SK-N-SH treated with all-trans-retinoic acid at 6 μM for 48 hours (cell line): ENCODE measurements at regions not wholly inside any gene's neighbourhood (a gene's known extent, or its start where the extent isn't known, plus 50 kb on each side); places are given as distances from the start of the nearest gene placed in this dataset.

Experiments used
- ATAC-seq: fragments of 200-7000 bp; cut with Tn5 transposase; 3 replicates; pipeline ENCODE4 v1.9.1; 2020; ENCODE audit warnings: mild to moderate bottlenecking, moderate library complexity
- ARNTL ChIP-seq: fragments of 450-650 bp; formaldehyde crosslinking; IDR thresholded peaks from 2 replicates; pipeline ENCODE4 v1.5.0; 2020; ENCODE audit warnings: low read depth, mild to moderate bottlenecking, moderate library complexity, borderline replicate concordance
- ESRRG ChIP-seq: fragments of 250-450 bp; sonication (Bioruptor Pico); IDR thresholded peaks from 2 replicates; pipeline ENCODE4 v1.6.1; 2021; ENCODE audit warnings: mild to moderate bottlenecking
- GLIS3 ChIP-seq: fragments of 250-450 bp; sonication (Bioruptor Pico); IDR thresholded peaks from 2 replicates; pipeline ENCODE4 v1.5.0; 2020; ENCODE audit warnings: mild to moderate bottlenecking, moderate library complexity
- ISL1 ChIP-seq: fragments of 250-450 bp; sonication (Bioruptor Pico); IDR thresholded peaks from 2 replicates; pipeline ENCODE4 v2.1.2; 2022; ENCODE audit warnings: mild to moderate bottlenecking, moderate library complexity
- OSR1 ChIP-seq: fragments of 250-450 bp; sonication (Bioruptor Pico); IDR thresholded peaks from 2 replicates; pipeline ENCODE4 v1.8.0; 2022; ENCODE audit warnings: moderate library complexity, mild to moderate bottlenecking, inconsistent platforms
- PPARA ChIP-seq: fragments of 250-450 bp; sonication (Bioruptor Pico); IDR thresholded peaks from 2 replicates; pipeline ENCODE4 v1.5.0; 2020; ENCODE audit warnings: mild to moderate bottlenecking, borderline replicate concordance
- RARB ChIP-seq: fragments of 250-450 bp; sonication (Bioruptor Pico); IDR thresholded peaks from 2 replicates; pipeline ENCODE4 v1.8.0; 2021; ENCODE audit warnings: mild to moderate bottlenecking, moderate library complexity
- TCF4 ChIP-seq: fragments of 250-450 bp; sonication (Bioruptor Pico); IDR thresholded peaks from 2 replicates; pipeline ENCODE4 v1.8.0; 2021; ENCODE audit warnings: mild to moderate bottlenecking, moderate library complexity, borderline replicate concordance
- TOX ChIP-seq: fragments of 250-450 bp; sonication (Bioruptor Pico); IDR thresholded peaks from 2 replicates; pipeline ENCODE4 v1.8.0; 2021; ENCODE audit warnings: mild to moderate bottlenecking, moderate library complexity, borderline replicate concordance
- ZC3H10 ChIP-seq: fragments of 250-450 bp; sonication (Bioruptor Pico); IDR thresholded peaks from 2 replicates; pipeline ENCODE4 v1.5.1; 2021; ENCODE audit warnings: mild to moderate bottlenecking, moderate library complexity
- ZFP3 ChIP-seq: fragments of 250-450 bp; sonication (Bioruptor Pico); IDR thresholded peaks from 2 replicates; pipeline ENCODE4 v1.5.0; 2020; ENCODE audit warnings: mild to moderate bottlenecking, moderate library complexity
- ZFP30 ChIP-seq: fragments of 450-650 bp; formaldehyde crosslinking; IDR thresholded peaks from 2 replicates; pipeline ENCODE4 v1.5.0; 2022; ENCODE audit warnings: mild to moderate bottlenecking, moderate library complexity
- ZNF70 ChIP-seq: fragments of 450-650 bp; formaldehyde crosslinking; IDR thresholded peaks from 2 replicates; pipeline ENCODE4 v1.5.0; 2020; ENCODE audit warnings: mild to moderate bottlenecking, moderate library complexity
- ZNF8 ChIP-seq: fragments of 450-650 bp; formaldehyde crosslinking; IDR thresholded peaks from 2 replicates; pipeline ENCODE4 v1.5.0; 2020; ENCODE audit warnings: mild to moderate bottlenecking, moderate library complexity
- TF ChIP-seq, protein P1 (sequence below): fragments of 250-450 bp; sonication (Bioruptor Pico); IDR thresholded peaks from 2 replicates; pipeline ENCODE4 v1.8.0; 2020; ENCODE audit warnings: mild to moderate bottlenecking, moderate library complexity, borderline replicate concordance
- TF ChIP-seq, protein P2 (sequence below): fragments of 250-450 bp; sonication (Bioruptor Pico); IDR thresholded peaks from 2 replicates; pipeline ENCODE4 v1.5.1; 2021; ENCODE audit warnings: mild to moderate bottlenecking, moderate library complexity
- TF ChIP-seq, protein P3 (sequence below): fragments of 250-450 bp; sonication (Bioruptor Pico); IDR thresholded peaks from 2 replicates; pipeline ENCODE4 v1.5.1; 2020; ENCODE audit warnings: low read depth, mild to moderate bottlenecking, moderate library complexity
- TF ChIP-seq, protein P4 (sequence below): fragments of 250-450 bp; sonication (Bioruptor Pico); IDR thresholded peaks from 2 replicates; pipeline ENCODE4 v1.8.0; 2021; ENCODE audit warnings: low read depth, mild to moderate bottlenecking, moderate library complexity, borderline replicate concordance

DNA sequence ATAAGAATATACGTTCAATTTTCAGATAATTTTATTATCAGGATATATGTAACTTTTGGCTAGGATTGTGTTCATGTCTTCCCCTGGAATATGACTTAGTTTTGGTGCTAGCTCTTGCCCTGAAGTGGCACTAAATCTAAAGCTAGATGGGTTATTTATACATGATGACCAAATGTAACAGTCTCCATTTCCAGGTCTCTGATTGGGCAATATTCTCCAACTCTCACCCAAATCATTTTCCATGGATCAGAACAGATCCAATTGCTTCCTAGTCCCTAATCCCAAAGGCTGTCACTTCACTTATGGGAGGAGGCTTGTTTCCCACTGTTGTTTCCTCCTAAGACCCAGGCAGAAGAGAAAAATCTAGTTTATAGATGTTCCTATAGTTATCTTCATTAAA, 274.6 kb upstream of the SLC16A7 start (continued):
- TF ChIP-seq, protein P1, sequence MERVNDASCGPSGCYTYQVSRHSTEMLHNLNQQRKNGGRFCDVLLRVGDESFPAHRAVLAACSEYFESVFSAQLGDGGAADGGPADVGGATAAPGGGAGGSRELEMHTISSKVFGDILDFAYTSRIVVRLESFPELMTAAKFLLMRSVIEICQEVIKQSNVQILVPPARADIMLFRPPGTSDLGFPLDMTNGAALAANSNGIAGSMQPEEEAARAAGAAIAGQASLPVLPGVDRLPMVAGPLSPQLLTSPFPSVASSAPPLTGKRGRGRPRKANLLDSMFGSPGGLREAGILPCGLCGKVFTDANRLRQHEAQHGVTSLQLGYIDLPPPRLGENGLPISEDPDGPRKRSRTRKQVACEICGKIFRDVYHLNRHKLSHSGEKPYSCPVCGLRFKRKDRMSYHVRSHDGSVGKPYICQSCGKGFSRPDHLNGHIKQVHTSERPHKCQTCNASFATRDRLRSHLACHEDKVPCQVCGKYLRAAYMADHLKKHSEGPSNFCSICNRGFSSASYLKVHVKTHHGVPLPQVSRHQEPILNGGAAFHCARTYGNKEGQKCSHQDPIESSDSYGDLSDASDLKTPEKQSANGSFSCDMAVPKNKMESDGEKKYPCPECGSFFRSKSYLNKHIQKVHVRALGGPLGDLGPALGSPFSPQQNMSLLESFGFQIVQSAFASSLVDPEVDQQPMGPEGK (CRISPR knock-in tag): no peak

DNA sequence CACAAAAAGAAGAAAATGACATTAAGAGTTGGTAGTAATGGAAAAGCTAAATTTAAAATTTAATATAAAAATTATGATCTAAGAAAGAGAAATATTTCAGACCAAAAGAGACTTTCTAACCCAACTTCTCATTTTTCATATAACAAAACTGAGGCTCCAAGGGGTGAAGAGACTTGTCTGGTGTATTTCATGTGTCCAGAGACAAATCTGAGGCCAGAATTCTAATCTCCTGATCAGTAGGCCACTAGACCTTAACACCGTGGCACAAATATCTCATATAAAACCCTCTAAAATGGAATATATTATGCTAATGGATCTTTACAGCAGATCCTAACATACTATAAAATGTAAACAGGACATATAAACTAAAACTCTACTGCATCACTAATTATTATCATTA, 275.7 kb upstream of the SLC16A7 start:
- TF ChIP-seq ZFP30 (CRISPR knock-in tag): no peak
- no peak for TF ChIP-seq TOX
- no peak for TF ChIP-seq ISL1 (CRISPR knock-in tag)
- TF ChIP-seq ZNF70: no peak
- no peak for TF ChIP-seq ZC3H10
- TF ChIP-seq ESRRG (CRISPR knock-in tag): no peak
- TF ChIP-seq TCF4 (CRISPR knock-in tag): no peak
- TF ChIP-seq ZFP3 (CRISPR knock-in tag): no peak
- TF ChIP-seq PPARA: no peak
- TF ChIP-seq, protein P2, sequence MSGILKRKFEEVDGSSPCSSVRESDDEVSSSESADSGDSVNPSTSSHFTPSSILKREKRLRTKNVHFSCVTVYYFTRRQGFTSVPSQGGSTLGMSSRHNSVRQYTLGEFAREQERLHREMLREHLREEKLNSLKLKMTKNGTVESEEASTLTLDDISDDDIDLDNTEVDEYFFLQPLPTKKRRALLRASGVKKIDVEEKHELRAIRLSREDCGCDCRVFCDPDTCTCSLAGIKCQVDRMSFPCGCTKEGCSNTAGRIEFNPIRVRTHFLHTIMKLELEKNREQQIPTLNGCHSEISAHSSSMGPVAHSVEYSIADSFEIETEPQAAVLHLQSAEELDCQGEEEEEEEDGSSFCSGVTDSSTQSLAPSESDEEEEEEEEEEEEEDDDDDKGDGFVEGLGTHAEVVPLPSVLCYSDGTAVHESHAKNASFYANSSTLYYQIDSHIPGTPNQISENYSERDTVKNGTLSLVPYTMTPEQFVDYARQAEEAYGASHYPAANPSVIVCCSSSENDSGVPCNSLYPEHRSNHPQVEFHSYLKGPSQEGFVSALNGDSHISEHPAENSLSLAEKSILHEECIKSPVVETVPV: no peak
- TF ChIP-seq, protein P3, sequence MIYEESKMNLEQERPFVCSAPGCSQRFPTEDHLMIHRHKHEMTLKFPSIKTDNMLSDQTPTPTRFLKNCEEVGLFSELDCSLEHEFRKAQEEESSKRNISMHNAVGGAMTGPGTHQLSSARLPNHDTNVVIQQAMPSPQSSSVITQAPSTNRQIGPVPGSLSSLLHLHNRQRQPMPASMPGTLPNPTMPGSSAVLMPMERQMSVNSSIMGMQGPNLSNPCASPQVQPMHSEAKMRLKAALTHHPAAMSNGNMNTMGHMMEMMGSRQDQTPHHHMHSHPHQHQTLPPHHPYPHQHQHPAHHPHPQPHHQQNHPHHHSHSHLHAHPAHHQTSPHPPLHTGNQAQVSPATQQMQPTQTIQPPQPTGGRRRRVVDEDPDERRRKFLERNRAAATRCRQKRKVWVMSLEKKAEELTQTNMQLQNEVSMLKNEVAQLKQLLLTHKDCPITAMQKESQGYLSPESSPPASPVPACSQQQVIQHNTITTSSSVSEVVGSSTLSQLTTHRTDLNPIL: no peak
- TF ChIP-seq RARB (CRISPR knock-in tag): no peak
- TF ChIP-seq, protein P4, sequence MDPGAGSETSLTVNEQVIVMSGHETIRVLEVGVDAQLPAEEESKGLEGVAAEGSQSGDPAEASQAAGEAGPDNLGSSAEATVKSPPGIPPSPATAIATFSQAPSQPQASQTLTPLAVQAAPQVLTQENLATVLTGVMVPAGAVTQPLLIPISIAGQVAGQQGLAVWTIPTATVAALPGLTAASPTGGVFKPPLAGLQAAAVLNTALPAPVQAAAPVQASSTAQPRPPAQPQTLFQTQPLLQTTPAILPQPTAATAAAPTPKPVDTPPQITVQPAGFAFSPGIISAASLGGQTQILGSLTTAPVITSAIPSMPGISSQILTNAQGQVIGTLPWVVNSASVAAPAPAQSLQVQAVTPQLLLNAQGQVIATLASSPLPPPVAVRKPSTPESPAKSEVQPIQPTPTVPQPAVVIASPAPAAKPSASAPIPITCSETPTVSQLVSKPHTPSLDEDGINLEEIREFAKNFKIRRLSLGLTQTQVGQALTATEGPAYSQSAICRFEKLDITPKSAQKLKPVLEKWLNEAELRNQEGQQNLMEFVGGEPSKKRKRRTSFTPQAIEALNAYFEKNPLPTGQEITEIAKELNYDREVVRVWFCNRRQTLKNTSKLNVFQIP (CRISPR knock-in tag): no peak
- TF ChIP-seq, all 23 proteins: peak for 0
- no peak for ATAC-seq

DNA sequence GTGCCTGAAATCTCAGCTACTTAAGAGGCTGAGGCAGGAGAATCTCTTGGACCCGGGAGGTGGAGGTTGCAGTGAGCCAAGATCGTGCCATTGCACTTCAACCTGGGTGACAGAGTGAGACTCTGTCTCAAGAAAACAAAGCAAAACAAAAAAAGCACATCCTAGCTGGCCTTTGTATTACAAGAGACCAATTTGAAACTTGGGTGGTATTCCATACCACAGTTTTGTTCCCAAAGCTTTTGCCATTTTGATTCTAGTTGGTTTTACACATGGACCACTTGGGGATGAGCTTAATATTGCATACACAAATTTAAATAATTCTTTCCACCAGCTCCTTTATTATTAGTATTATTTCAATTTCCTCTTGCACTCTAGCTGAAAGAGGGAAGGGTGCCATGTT, 276.9 kb upstream of the SLC16A7 start:
- ATAC-seq: no peak
- TF ChIP-seq ZFP3 (CRISPR knock-in tag) (no peak), ARNTL (CRISPR knock-in tag) (no peak), ZNF8 (CRISPR knock-in tag) (no peak), OSR1 (CRISPR knock-in tag) (no peak), ISL1 (CRISPR knock-in tag) (no peak), ZNF70 (no peak), PPARA (no peak)
- TF ChIP-seq, protein P4 (CRISPR knock-in tag): no peak

DNA sequence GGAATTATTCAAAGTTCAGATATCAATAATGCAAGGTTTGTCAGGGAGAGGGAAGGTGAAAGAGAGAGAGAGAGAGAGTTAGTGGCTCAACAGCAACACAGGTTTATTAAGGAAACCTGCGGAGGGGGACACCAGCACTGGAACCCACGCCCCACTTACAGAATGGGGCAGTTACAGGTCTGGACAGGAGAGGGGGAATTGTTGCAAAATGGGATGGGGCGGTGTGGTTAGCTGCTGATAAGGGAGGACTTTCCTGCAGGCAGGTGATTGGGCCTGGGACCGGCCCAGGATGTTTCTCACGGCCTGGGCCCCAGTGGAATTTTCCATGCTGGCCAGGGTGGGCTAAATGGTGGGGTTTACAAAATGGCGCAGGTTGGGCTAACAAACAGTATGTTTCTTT, 278.2 kb upstream of the SLC16A7 start:
- TF ChIP-seq ZNF70 (no peak), ARNTL (CRISPR knock-in tag) (no peak), TCF4 (CRISPR knock-in tag) (no peak), GLIS3 (CRISPR knock-in tag) (no peak), ISL1 (CRISPR knock-in tag) (no peak)
- TF ChIP-seq, protein P4 (CRISPR knock-in tag): no peak
- no peak for ATAC-seq
